GM10266 (cell line): ENCODE measurements at regions not wholly inside any gene's neighbourhood (a gene's known extent, or its start where the extent isn't known, plus 50 kb on each side); places are given as distances from the start of the nearest gene placed in this dataset.

ENCODE experiments used
- DNase-seq: peaks from one replicate; pipeline ENCODE4 v3.0.0; 2012; ENCODE audit errors: extremely low spot score
- CTCF ChIP-seq: IDR thresholded peaks from 2 replicates; pipeline ENCODE4 v1.5.1; 2012; ENCODE audit warnings: mild to moderate bottlenecking, low read depth; ENCODE audit not compliant: control insufficient read depth, insufficient read depth; ENCODE audit errors: missing control alignments

- no peak for TF ChIP-seq CTCF
- DNase-seq, result no peak
Observed at GRCh38 chr3:167958141-167958540, 137.6 kb downstream of the GOLIM4 start.

GRCh38 chr3:167952969-167953368 lies 142.8 kb downstream of the GOLIM4 start:
- TF ChIP-seq CTCF, result no peak
- DNase-seq, result no peak

- DNase-seq, result no peak
- TF ChIP-seq CTCF, result no peak
Observed at GRCh38 chr3:167950212-167950611, 145.5 kb downstream of the GOLIM4 start.

GRCh38 chr3:167941234-167941995 lies 154.3 kb downstream of the GOLIM4 start:
- TF ChIP-seq CTCF, result no peak
- no peak for DNase-seq

- DNase-seq, result no peak
- TF ChIP-seq CTCF, result no peak
Observed at GRCh38 chr3:167940241-167940640, 155.5 kb downstream of the GOLIM4 start.

DNA sequence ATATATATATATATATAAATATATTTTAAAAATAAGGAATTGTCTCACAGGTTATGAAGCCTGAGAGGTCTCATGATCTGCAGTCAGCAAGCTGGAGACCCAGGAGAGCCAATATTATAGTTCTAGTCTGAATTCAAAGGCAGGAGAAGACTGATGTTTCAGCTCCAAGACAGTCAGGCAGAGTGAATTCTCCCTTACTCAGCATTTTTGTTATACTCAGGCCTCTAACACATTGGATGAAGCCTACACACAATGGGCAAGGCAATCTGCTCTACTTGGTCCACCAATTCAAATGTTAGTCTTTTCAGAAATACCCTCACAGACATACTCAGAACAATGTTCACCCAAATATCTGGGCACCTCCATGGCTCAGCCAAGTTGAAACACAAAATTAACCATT lies 157.2 kb downstream of the GOLIM4 start:
- DNase-seq, result no peak
- no peak for TF ChIP-seq CTCF

- no peak for DNase-seq
- TF ChIP-seq CTCF, result no peak
Observed at GRCh38 chr3:167936019-167936418, 159.7 kb downstream of the GOLIM4 start.
